ENCODE measurements at regions not wholly inside any gene's neighbourhood (a gene's known extent, or its start where the extent isn't known, plus 50 kb on each side); places are given as distances from the start of the nearest gene placed in this dataset.

- TF ChIP-seq CTCF (IDR thresholded peaks at IDR 0.05) (no peak), POLR2A (IDR thresholded peaks at IDR 0.05; ENCODE audit: low read depth) (no peak), EP300 (IDR thresholded peaks at IDR 0.05) (no peak), POLR2AphosphoS5 (IDR thresholded peaks at IDR 0.05) (no peak)
These were observed 318.8 kb upstream of the ELAVL2 start for GRCh38 chr9:24144796-24145195.
